H9 (cell line): ENCODE measurements at regions not wholly inside any gene's neighbourhood (a gene's known extent, or its start where the extent isn't known, plus 50 kb on each side); places are given as distances from the start of the nearest gene placed in this dataset.

Experiments used
- DNase-seq: peaks from one replicate; pipeline ENCODE4 v3.0.0-alpha.2; 2017
- H2AFZ ChIP-seq: one replicate; pipeline ENCODE4 v1.6.1; 2013; ENCODE audit warnings: mild to moderate bottlenecking, low read length, control low read depth, moderate library complexity
- H2AK5ac ChIP-seq: 2 replicates; pipeline ENCODE4 v1.6.1; 2013; ENCODE audit warnings: low read length, control low read depth, mixed read lengths; ENCODE audit not compliant: insufficient read length
- H2BK120ac ChIP-seq: one replicate; pipeline ENCODE4 v1.6.1; 2013; ENCODE audit warnings: low read depth, mild to moderate bottlenecking, low read length, control low read depth, inconsistent platforms; ENCODE audit not compliant: poor library complexity, severe bottlenecking
- H2BK12ac ChIP-seq: 2 replicates; pipeline ENCODE4 v1.6.1; 2013; ENCODE audit warnings: low read length, control low read depth, mixed read lengths, low read depth; ENCODE audit not compliant: insufficient read length
- H2BK15ac ChIP-seq: 2 replicates; pipeline ENCODE4 v1.6.1; 2013; ENCODE audit warnings: low read depth, low read length, control low read depth
- H2BK20ac ChIP-seq: one replicate; pipeline ENCODE4 v1.6.1; 2013; ENCODE audit warnings: low read depth, mild to moderate bottlenecking, low read length, control low read depth, inconsistent platforms; ENCODE audit not compliant: poor library complexity, severe bottlenecking
- H2BK5ac ChIP-seq: 2 replicates; pipeline ENCODE4 v1.6.1; 2013; ENCODE audit warnings: low read length, control low read depth, mixed read lengths; ENCODE audit not compliant: insufficient read length
- H3K14ac ChIP-seq: 2 replicates; pipeline ENCODE4 v1.6.1; 2013; ENCODE audit warnings: low read length, control low read depth; ENCODE audit not compliant: insufficient read depth
- H3K18ac ChIP-seq: 2 replicates; pipeline ENCODE4 v1.6.1; 2013; ENCODE audit warnings: low read depth, mild to moderate bottlenecking, mixed read lengths, low read length, control low read depth; ENCODE audit not compliant: insufficient read length
- H3K23ac ChIP-seq: 2 replicates; pipeline ENCODE4 v1.6.1; 2013; ENCODE audit warnings: low read length, control low read depth, mixed read lengths, low read depth; ENCODE audit not compliant: insufficient read length
- H3K23me2 ChIP-seq: 2 replicates; pipeline ENCODE4 v1.6.1; 2013; ENCODE audit warnings: low read depth, mild to moderate bottlenecking, mixed read lengths, low read length, control low read depth; ENCODE audit not compliant: insufficient read length, poor library complexity, severe bottlenecking
- H3K27ac ChIP-seq: 2 replicates; pipeline ENCODE4 v1.5.1; 2013; ENCODE audit warnings: low read length, control low read depth, mixed read lengths, low read depth; ENCODE audit not compliant: insufficient read length
- H3K27me3 ChIP-seq: 2 replicates; pipeline ENCODE4 v1.6.1; 2013; ENCODE audit warnings: low read length, control low read depth, inconsistent platforms; ENCODE audit not compliant: insufficient read depth
- H3K4ac ChIP-seq: 2 replicates; pipeline ENCODE4 v1.6.1; 2013; ENCODE audit warnings: low read depth, mild to moderate bottlenecking, control low read depth, inconsistent platforms, low read length, moderate library complexity
- H3K4me1 ChIP-seq: 2 replicates; pipeline ENCODE4 v1.6.1; 2013; ENCODE audit warnings: low read length, control low read depth, inconsistent platforms; ENCODE audit not compliant: insufficient read depth
- H3K4me2 ChIP-seq: 2 replicates; pipeline ENCODE4 v1.6.1; 2013; ENCODE audit warnings: low read length, control low read depth, mixed read lengths; ENCODE audit not compliant: insufficient read length, insufficient read depth
- H3K56ac ChIP-seq: 2 replicates; pipeline ENCODE4 v1.6.1; 2013; ENCODE audit warnings: low read depth, mild to moderate bottlenecking, mixed read lengths, low read length, control low read depth; ENCODE audit not compliant: insufficient read length
- H3K79me1 ChIP-seq: 2 replicates; pipeline ENCODE4 v1.6.1; 2013; ENCODE audit warnings: low read depth, mild to moderate bottlenecking, moderate library complexity, low read length, control low read depth, inconsistent platforms; ENCODE audit not compliant: insufficient read depth, poor library complexity, severe bottlenecking
- H3K79me2 ChIP-seq: 2 replicates; pipeline ENCODE4 v1.6.1; 2013; ENCODE audit warnings: low read length, control low read depth, inconsistent platforms; ENCODE audit not compliant: insufficient read depth
- H3K9ac ChIP-seq: 2 replicates; pipeline ENCODE4 v1.6.1; 2013; ENCODE audit warnings: low read length, control low read depth, mixed read lengths; ENCODE audit not compliant: insufficient read length; ENCODE audit errors: extremely low read depth
- H3K9me3 ChIP-seq: one replicate; pipeline ENCODE4 v1.6.1; 2013; ENCODE audit warnings: low read depth, low read length, inconsistent platforms; ENCODE audit not compliant: control insufficient read depth
- H3T11ph ChIP-seq: one replicate; pipeline ENCODE4 v1.6.1; 2013; ENCODE audit warnings: mild to moderate bottlenecking, low read length, control low read depth, inconsistent platforms
- H4K20me1 ChIP-seq: one replicate; pipeline ENCODE4 v1.6.1; 2013; ENCODE audit not compliant: control insufficient read depth, insufficient read length, insufficient read depth
- H4K5ac ChIP-seq: 2 replicates; pipeline ENCODE4 v1.6.1; 2013; ENCODE audit warnings: low read depth, mild to moderate bottlenecking, mixed read lengths, low read length, control low read depth; ENCODE audit not compliant: insufficient read length
- H4K8ac ChIP-seq: replicated peaks from 2 replicates; pipeline ENCODE4 v1.6.1; 2013; ENCODE audit warnings: low read length, control low read depth, mixed read lengths, low read depth; ENCODE audit not compliant: insufficient read length
- H4K91ac ChIP-seq: 2 replicates; pipeline ENCODE4 v1.6.1; 2013; ENCODE audit warnings: low read depth, mild to moderate bottlenecking, moderate library complexity, mixed read lengths, low read length, control low read depth; ENCODE audit not compliant: insufficient read length
- H3K27ac Mint-ChIP-seq, 3 experiments: 2 replicates in 2 of 3; 3 replicates in 1 of 3; pipeline ENCODE4 v1.8.0; 2020 to 2021; ENCODE audit warnings: mixed read lengths in 3 of 3, mild to moderate bottlenecking in 1 of 3, moderate library complexity in 1 of 3
- H3K27me3 Mint-ChIP-seq: 2 replicates; pipeline ENCODE4 v1.8.0; 2021; ENCODE audit warnings: low read depth, mild to moderate bottlenecking, moderate library complexity, mixed read lengths
- H3K36me3 Mint-ChIP-seq, 3 experiments: 2 replicates in 2 of 3; 3 replicates in 1 of 3; pipeline ENCODE4 v1.8.0; 2020 to 2021; ENCODE audit warnings: low read depth in 3 of 3, mixed read lengths in 3 of 3; ENCODE audit not compliant: insufficient read depth in 1 of 3
- H3K4me1 Mint-ChIP-seq, 2 experiments: 2 replicates each; pipeline ENCODE4 v1.8.0; 2020; ENCODE audit warnings: mixed read lengths in 2 of 2
- H3K4me3 Mint-ChIP-seq, 2 experiments: 2 replicates in 1 of 2; 3 replicates in 1 of 2; pipeline ENCODE4 v1.8.0; 2020 to 2021; ENCODE audit warnings: mild to moderate bottlenecking in 2 of 2, mixed read lengths in 2 of 2, moderate library complexity in 1 of 2
- H3K9me3 Mint-ChIP-seq, 2 experiments: 2 replicates in 1 of 2; 3 replicates in 1 of 2; pipeline ENCODE4 v1.8.0; 2020; ENCODE audit warnings: mild to moderate bottlenecking in 2 of 2, mixed read lengths in 2 of 2, moderate library complexity in 1 of 2
- CTCF ChIP-seq: fragments of 200-600 bp; sonication (generic); conservative IDR thresholded peaks from 3 replicates; pipeline ENCODE4 v1.8.0; 2021; ENCODE audit warnings: antibody characterized with exemption, mild to moderate bottlenecking
- WGBS: extraction: QIAGEN DNeasy Blood & Tissue Kit; methylation state at CpG from one replicate; pipeline ENCODE4 v1.1.7; 2013; ENCODE audit warnings: missing lambda C conversion rate, low lambda C conversion rate, mixed read lengths; ENCODE audit not compliant: insufficient read length; ENCODE audit errors: extremely low coverage; 5-methylcytosine and 5-hydroxymethylcytosine counted together

- Histone ChIP-seq H3K56ac (no peak overlapping the region), H4K8ac (no peak overlapping the region), H3K4ac (no peak overlapping the region), H3K4me2 (no peak overlapping the region), H2BK15ac (no peak overlapping the region), H3K79me2 (no peaks in the 10 kb centered on the region), H3K27ac (no peak overlapping the region), H2BK5ac (no peak overlapping the region), H3K14ac (no peak overlapping the region), H4K91ac (no peak overlapping the region), H3K23me2 (no peaks in the 10 kb centered on the region), H3K27me3 (no peaks in the 10 kb centered on the region), H3K4me1 (no peaks in the 10 kb centered on the region), H2AK5ac (no peak overlapping the region), H2BK12ac (no peak overlapping the region), H3K9me3 (no peaks in the 10 kb centered on the region), H3K18ac (no peak overlapping the region), H2BK20ac (no peak overlapping the region), H2BK120ac (no peak overlapping the region), H3K9ac (no peak overlapping the region), H2AFZ (no peak overlapping the region), H3K23ac (no peak overlapping the region), H3T11ph (no peak overlapping the region), H4K5ac (no peak overlapping the region), H4K20me1 (no peaks in the 10 kb centered on the region), H3K79me1 (no peaks in the 10 kb centered on the region)
- no CpG with 5 or more reads among the region's 2 CpGs for WGBS
- Mint-ChIP-seq H3K4me3 (no peak overlapping the region), H3K36me3 (no peaks in the 10 kb centered on the region), H3K27ac (no peak overlapping the region), H3K27me3 (no peaks in the 10 kb centered on the region), H3K4me1 (peaks cover 3% of the 10 kb centered on the region in 2 experiments; a peak in 1 of 4 replicates), H3K9me3 (no peaks in the 10 kb centered on the region)
- no peak for DNase-seq
- TF ChIP-seq CTCF: no peak
Measured at GRCh38 chr13:60716313-60716712, 319.3 kb downstream of the TDRD3 start.
